AG09309 (cell line): ENCODE measurements at regions not wholly inside any gene's neighbourhood (a gene's known extent, or its start where the extent isn't known, plus 50 kb on each side); places are given as distances from the start of the nearest gene placed in this dataset.

Source experiments
- DNase-seq: peaks from one replicate; pipeline ENCODE4 v3.0.0-alpha.2; 2010; ENCODE audit warnings: low read depth
- H3K4me3 ChIP-seq: 2 replicates; pipeline ENCODE4 v1.5.1; 2011; ENCODE audit warnings: mild to moderate bottlenecking, low read depth, low read length, moderate library complexity; ENCODE audit not compliant: control insufficient read depth
- TF ChIP-seq, protein P1 (sequence below): IDR thresholded peaks from 2 replicates; pipeline ENCODE4 v1.5.1; 2011; ENCODE audit warnings: mild to moderate bottlenecking, low read depth, low read length, inconsistent platforms; ENCODE audit not compliant: insufficient read depth, control insufficient read depth; ENCODE audit errors: missing control alignments

DNA sequence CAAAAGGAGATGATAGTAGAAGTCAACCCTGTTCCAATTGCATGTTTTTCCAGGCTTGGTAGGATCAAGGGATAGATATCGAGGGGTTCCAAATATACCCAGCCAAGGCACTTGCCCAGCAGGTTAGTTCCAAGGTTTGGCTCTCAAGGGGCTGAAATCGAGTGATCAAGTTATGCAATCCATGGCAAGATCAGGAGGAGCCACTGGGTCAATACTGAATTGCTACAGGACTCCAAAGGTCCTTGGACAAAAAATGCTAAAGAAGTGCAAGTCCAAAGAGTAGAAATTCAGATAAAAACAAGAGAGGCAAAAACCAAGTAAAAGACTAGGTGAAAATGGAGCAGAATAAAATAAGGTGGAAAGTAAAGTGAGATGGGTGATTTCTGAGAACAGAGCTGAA is 179.1 kb upstream of the RFX3 start:
- no peak overlapping the region for H3K4me3 ChIP-seq
- TF ChIP-seq, protein P1, sequence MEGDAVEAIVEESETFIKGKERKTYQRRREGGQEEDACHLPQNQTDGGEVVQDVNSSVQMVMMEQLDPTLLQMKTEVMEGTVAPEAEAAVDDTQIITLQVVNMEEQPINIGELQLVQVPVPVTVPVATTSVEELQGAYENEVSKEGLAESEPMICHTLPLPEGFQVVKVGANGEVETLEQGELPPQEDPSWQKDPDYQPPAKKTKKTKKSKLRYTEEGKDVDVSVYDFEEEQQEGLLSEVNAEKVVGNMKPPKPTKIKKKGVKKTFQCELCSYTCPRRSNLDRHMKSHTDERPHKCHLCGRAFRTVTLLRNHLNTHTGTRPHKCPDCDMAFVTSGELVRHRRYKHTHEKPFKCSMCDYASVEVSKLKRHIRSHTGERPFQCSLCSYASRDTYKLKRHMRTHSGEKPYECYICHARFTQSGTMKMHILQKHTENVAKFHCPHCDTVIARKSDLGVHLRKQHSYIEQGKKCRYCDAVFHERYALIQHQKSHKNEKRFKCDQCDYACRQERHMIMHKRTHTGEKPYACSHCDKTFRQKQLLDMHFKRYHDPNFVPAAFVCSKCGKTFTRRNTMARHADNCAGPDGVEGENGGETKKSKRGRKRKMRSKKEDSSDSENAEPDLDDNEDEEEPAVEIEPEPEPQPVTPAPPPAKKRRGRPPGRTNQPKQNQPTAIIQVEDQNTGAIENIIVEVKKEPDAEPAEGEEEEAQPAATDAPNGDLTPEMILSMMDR: no peak
- no peak for DNase-seq

DNA sequence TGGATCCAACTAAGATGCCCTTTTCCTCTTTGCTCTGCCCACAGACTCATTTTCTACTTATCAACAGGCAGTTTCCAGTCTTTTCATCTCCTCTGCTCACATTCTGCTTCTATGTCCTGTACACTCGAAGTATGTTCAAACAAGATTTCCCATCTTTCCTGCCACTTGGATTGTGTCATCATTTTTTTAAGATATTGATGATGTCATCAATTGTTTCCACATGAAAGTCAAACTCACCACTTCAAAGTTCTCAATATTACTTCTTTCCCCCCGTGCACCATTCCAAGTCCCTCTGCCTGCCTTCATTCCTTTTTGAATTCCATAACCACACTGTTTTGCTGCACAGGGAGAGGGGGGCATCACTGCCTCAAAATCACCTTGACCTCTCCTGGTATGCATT is 175.0 kb upstream of the RFX3 start:
- no peak for DNase-seq
- H3K4me3 ChIP-seq: no peak overlapping the region
- TF ChIP-seq, protein P1: no peak

DNA sequence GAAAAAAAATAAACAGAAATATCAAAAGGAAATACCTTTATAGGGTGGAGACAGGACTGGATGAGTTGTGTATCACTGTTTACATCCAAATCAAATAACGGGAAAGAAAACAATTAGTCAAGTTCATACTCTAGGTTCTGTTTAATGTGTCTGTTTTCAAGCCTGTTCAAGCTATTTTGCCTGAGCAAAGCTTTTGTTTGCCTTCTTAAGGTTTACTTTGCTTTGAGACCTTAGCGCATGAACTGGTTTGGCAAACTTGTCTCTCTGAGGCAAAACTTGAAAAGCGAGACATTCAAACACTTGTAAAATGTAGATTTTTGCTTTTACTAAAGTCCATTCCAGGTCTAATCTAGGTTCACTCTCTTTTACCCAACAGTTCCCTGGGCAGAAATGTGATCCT is 174.1 kb upstream of the RFX3 start:
- TF ChIP-seq, protein P1: no peak
- DNase-seq: no peak
- H3K4me3 ChIP-seq: no peak overlapping the region

DNA sequence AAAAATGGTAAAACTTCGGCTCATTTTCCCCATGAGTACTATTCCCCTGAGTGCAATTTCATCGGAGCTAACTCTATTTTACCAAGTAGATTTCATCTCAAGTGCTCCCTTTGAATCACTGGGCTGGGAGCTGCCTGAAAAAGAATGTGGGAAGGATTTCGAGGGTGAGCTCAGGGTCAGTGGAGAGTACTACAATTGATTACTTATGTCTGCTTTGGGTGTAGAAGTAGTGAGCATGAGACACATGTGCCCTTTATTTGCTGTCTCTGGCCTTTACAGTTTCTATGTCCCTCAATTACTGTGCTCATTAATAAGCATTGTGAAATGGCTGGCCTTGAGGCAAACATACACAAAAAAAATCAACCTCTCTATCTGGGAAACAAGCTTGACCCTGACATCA is 172.7 kb upstream of the RFX3 start:
- H3K4me3 ChIP-seq: no peak overlapping the region
- TF ChIP-seq, protein P1: no peak
- no peak for DNase-seq

DNA sequence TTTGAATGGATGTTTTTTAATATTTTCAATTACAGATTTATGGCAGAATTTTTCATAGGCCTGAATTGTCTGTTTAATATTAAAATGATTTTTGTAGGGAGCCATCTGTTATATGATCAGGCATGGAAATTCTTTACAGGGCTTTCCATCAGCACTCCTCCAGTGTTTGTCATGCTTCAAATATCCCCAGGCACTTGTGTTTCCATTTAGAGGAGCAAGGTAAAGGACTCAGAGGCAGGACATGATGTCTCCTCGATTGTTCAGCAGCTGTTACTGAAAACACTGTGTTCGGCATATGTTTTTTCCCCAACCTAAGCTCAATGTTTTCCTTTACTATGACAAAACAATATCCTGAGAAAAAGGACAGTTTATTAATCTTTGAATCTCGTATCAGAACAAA is 172.3 kb upstream of the RFX3 start:
- DNase-seq: no peak
- H3K4me3 ChIP-seq: no peak overlapping the region
- TF ChIP-seq, protein P1: no peak

DNA sequence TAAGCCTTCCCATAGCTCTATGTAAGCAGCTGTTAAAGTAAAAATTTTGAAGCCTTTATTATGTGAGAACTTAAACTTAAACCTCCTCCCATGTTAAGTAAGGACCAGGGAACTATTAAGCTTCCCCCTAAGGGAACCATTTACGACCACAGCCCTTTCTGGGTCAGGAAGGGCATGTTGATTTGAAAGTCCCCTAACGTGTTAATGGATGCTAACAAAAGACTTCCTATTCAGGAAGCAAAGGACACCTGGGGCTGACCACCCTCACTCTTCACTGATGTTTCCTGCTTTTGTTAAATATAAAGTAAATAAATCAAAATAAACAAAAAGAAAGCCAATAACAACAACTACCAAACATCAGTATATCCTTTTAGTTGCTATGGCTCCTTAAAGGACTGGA is 170.6 kb upstream of the RFX3 start:
- H3K4me3 ChIP-seq: no peak overlapping the region
- DNase-seq: no peak
- TF ChIP-seq, protein P1: no peak

DNA sequence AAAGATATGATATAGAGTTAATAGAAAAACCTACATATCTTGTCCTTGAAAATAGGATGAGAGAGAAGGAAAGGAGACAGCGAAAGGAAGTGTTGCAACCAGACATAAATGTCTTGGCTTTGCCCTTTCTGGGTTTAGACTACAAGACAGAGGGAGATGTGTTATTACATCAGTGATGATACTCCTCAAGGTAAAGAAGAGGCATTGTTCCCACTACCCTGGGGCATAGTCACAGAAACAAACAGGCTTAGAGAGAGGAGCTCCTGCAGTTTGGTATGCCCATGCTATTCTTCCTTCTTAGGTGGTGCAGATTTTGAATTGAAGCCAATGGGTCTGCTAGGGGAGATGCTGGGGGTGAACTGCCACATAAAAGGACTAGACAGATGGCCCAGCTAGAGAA is 166.8 kb upstream of the RFX3 start:
- DNase-seq: no peak
- TF ChIP-seq, protein P1: no peak

More for the DNA sequence above, 166.8 kb upstream of the RFX3 start:
- no peak overlapping the region for H3K4me3 ChIP-seq
